ENCODE measurements at regions not wholly inside any gene's neighbourhood (a gene's known extent, or its start where the extent isn't known, plus 50 kb on each side); places are given as distances from the start of the nearest gene placed in this dataset.

DNA sequence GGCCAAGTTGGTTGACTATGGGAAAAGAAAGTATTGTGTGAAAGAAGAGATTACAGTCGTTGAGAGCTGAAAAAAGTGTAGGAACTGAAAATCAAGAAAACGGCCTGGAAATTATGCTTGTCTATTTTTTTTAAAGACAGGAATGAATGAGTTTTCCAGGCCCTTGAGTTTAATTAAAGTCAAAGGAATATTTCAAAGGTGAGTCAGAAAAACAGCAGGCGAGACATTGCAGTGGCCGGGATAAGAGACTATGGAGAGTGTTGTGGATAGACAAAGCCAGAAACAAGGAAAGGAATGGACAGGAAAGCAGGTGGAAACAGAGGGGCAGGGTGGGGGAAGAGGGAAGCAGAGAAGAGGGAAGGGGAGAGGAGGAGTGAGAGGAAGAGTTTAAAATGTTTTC lies 275.1 kb upstream of the LRTM1 start:
- no peaks in the 10 kb centered on the region for H3K36me3 ChIP-seq (ENCODE audit: control insufficient read depth, insufficient read depth, low read length)
- H3K4me3 ChIP-seq (ENCODE audit: low read length) = no peak overlapping the region
- H3K27me3 ChIP-seq (ENCODE audit: control insufficient read depth, insufficient read depth, low read length) = no peaks in the 10 kb centered on the region
- no peaks in the 10 kb centered on the region for H3K4me1 ChIP-seq (ENCODE audit: control insufficient read depth, insufficient read depth, low read length)
- H3K9me3 ChIP-seq (ENCODE audit: control insufficient read depth, low read depth, low read length) = no peaks in the 10 kb centered on the region
- no peak overlapping the region for H3K27ac ChIP-seq (ENCODE audit: low read length)
- WGBS (ENCODE audit: insufficient coverage, low lambda C conversion rate) = 91% methylated on average over 4 of the region's 4 CpGs
- DNase-seq = no peak

- no peaks in the 10 kb centered on the region for H3K4me1 ChIP-seq (ENCODE audit: control insufficient read depth, insufficient read depth, low read length)
- H3K27ac ChIP-seq (ENCODE audit: low read length) = no peak overlapping the region
- H3K4me3 ChIP-seq (ENCODE audit: low read length) = no peak overlapping the region
- H3K27me3 ChIP-seq (ENCODE audit: control insufficient read depth, insufficient read depth, low read length) = no peaks in the 10 kb centered on the region
- no peak for DNase-seq
- WGBS (ENCODE audit: insufficient coverage, low lambda C conversion rate) = no CpG with 5 or more reads among the region's 2 CpGs
- no peaks in the 10 kb centered on the region for H3K36me3 ChIP-seq (ENCODE audit: control insufficient read depth, insufficient read depth, low read length)
- H3K9me3 ChIP-seq (ENCODE audit: control insufficient read depth, low read depth, low read length) = no peaks in the 10 kb centered on the region
Observed at GRCh38 chr3:55202326-55202725, 274.5 kb upstream of the LRTM1 start.

- Histone ChIP-seq H3K27me3 (ENCODE audit: control insufficient read depth, insufficient read depth, low read length) (no peaks in the 10 kb centered on the region), H3K27ac (ENCODE audit: low read length) (no peak overlapping the region), H3K4me1 (ENCODE audit: control insufficient read depth, insufficient read depth, low read length) (no peaks in the 10 kb centered on the region), H3K36me3 (ENCODE audit: control insufficient read depth, insufficient read depth, low read length) (no peaks in the 10 kb centered on the region), H3K9me3 (ENCODE audit: control insufficient read depth, low read depth, low read length) (no peaks in the 10 kb centered on the region), H3K4me3 (ENCODE audit: low read length) (no peak overlapping the region)
- WGBS (ENCODE audit: insufficient coverage, low lambda C conversion rate) = 74% methylated on average over 4 of the region's 7 CpGs
- DNase-seq = no peak
Observed at GRCh38 chr3:55201779-55202178, 273.9 kb upstream of the LRTM1 start.

DNA sequence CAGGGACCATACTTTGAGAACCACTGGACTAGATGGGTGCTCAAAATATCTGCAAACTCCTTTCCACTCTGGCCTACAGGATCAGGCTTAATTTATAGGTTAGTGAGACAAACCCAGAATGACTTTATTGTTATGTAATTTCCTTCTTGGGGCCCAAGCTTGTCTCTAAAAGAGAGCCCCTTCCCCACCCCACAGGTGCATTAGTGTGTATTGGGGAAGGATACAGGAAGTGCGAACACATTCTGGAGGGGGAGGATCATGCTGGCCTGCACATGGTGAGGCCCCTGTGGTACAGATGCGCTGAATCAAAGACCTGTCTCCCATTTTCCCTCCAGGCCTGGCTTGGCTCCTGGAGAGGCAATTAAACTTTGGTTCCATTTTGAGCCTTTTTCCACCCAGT lies 273.0 kb upstream of the LRTM1 start:
- Histone ChIP-seq H3K36me3 (ENCODE audit: control insufficient read depth, insufficient read depth, low read length) (no peaks in the 10 kb centered on the region), H3K4me3 (ENCODE audit: low read length) (no peak overlapping the region), H3K4me1 (ENCODE audit: control insufficient read depth, insufficient read depth, low read length) (no peaks in the 10 kb centered on the region), H3K27me3 (ENCODE audit: control insufficient read depth, insufficient read depth, low read length) (no peaks in the 10 kb centered on the region), H3K9me3 (ENCODE audit: control insufficient read depth, low read depth, low read length) (no peaks in the 10 kb centered on the region), H3K27ac (ENCODE audit: low read length) (no peak overlapping the region)
- no peak for DNase-seq
- WGBS (ENCODE audit: insufficient coverage, low lambda C conversion rate) = no CpG with 5 or more reads among the region's 2 CpGs

- no CpG with 5 or more reads among the region's 4 CpGs for WGBS (ENCODE audit: insufficient coverage, low lambda C conversion rate)
- no peak for DNase-seq
- H3K36me3 ChIP-seq (ENCODE audit: control insufficient read depth, insufficient read depth, low read length) = no peaks in the 10 kb centered on the region
Observed at GRCh38 chr3:55198554-55198953, 270.7 kb upstream of the LRTM1 start.

DNA sequence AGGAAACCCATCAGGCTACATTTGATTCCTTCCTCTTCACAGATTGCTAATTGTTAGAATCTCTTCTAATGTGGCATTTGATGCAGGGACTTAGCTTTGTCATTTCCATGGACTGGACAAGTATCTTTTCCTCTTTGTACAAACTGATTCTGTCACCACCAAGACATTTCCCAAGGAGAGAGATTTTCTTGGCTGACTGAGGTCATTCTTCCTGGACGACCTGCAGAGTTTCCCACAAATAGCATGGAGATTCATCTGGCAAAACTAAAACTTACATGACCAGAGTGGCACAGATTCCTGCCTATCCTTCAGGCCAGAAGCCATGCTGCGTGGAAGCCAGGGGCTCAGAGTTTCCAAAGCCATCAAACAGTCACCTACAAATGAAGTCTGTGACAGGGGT lies 269.2 kb upstream of the LRTM1 start:
- H3K27ac ChIP-seq (ENCODE audit: low read length) = no peak overlapping the region
- no peaks in the 10 kb centered on the region for H3K27me3 ChIP-seq (ENCODE audit: control insufficient read depth, insufficient read depth, low read length)
- no peaks in the 10 kb centered on the region for H3K36me3 ChIP-seq (ENCODE audit: control insufficient read depth, insufficient read depth, low read length)
- no peak for DNase-seq
- no peak overlapping the region for H3K4me3 ChIP-seq (ENCODE audit: low read length)
- no CpG with 5 or more reads among the region's 2 CpGs for WGBS (ENCODE audit: insufficient coverage, low lambda C conversion rate)
- H3K9me3 ChIP-seq (ENCODE audit: control insufficient read depth, low read depth, low read length) = no peaks in the 10 kb centered on the region
- no peaks in the 10 kb centered on the region for H3K4me1 ChIP-seq (ENCODE audit: control insufficient read depth, insufficient read depth, low read length)

More at GRCh38 chr3:55198554-55198953, 270.7 kb upstream of the LRTM1 start:
- Histone ChIP-seq H3K9me3 (ENCODE audit: control insufficient read depth, low read depth, low read length) (no peaks in the 10 kb centered on the region), H3K4me3 (ENCODE audit: low read length) (no peak overlapping the region), H3K27ac (ENCODE audit: low read length) (no peak overlapping the region), H3K27me3 (ENCODE audit: control insufficient read depth, insufficient read depth, low read length) (no peaks in the 10 kb centered on the region), H3K4me1 (ENCODE audit: control insufficient read depth, insufficient read depth, low read length) (no peaks in the 10 kb centered on the region)

DNA sequence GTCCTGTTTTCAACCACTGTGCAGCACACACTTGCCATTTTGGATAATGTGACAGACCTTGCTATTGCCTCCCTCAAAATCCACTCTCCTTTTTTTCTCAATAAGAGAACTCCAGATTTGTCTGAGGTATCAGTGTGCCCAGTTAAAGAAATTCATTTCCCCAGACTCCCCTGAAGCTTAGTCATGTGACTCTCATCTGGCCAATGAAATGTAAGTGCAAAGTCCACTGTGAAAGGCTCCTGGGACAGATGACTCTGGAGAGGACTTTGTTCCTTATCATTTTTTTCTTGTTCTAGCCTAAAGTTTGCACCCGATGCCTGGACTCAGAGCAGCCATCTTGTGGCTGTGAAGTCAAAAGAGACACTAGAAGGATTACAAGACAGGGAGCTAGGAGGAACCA lies 268.6 kb upstream of the LRTM1 start:
- no CpG with 5 or more reads among the region's 1 CpG for WGBS (ENCODE audit: insufficient coverage, low lambda C conversion rate)
- no peak for DNase-seq

DNA sequence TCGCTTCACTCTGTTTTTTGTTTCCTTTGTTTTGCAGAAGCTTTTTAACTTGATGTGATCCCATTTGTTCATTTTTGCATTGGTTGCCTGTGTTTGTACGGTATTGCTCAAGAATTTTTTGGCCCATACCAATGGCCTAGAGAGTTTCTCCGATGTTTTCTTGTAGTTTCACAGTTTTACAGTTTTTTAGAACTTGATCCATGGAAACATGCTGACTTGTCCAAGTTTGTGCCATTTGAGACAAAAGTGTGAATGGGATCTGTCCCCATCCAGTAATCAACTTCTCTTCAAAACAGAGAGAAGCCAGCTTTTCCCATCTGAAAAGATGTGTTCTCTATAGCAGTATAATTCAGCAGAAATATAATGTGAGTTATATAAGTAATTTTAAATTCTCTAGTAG lies 266.5 kb upstream of the LRTM1 start:
- no peak for DNase-seq
- 100% methylated on average over 1 of the region's 3 CpGs for WGBS (ENCODE audit: insufficient coverage, low lambda C conversion rate)
- H3K4me3 ChIP-seq (ENCODE audit: low read length) = no peak overlapping the region
- H3K9me3 ChIP-seq (ENCODE audit: control insufficient read depth, low read depth, low read length) = no peaks in the 10 kb centered on the region
- no peaks in the 10 kb centered on the region for H3K36me3 ChIP-seq (ENCODE audit: control insufficient read depth, insufficient read depth, low read length)
- H3K27ac ChIP-seq (ENCODE audit: low read length) = no peak overlapping the region
- H3K27me3 ChIP-seq (ENCODE audit: control insufficient read depth, insufficient read depth, low read length) = no peaks in the 10 kb centered on the region
- H3K4me1 ChIP-seq (ENCODE audit: control insufficient read depth, insufficient read depth, low read length) = no peaks in the 10 kb centered on the region

More for the DNA sequence above, 268.6 kb upstream of the LRTM1 start:
- Histone ChIP-seq H3K27me3 (ENCODE audit: control insufficient read depth, insufficient read depth, low read length) (no peaks in the 10 kb centered on the region), H3K36me3 (ENCODE audit: control insufficient read depth, insufficient read depth, low read length) (no peaks in the 10 kb centered on the region), H3K27ac (ENCODE audit: low read length) (no peak overlapping the region), H3K4me3 (ENCODE audit: low read length) (no peak overlapping the region), H3K4me1 (ENCODE audit: control insufficient read depth, insufficient read depth, low read length) (no peaks in the 10 kb centered on the region), H3K9me3 (ENCODE audit: control insufficient read depth, low read depth, low read length) (no peaks in the 10 kb centered on the region)

- H3K27me3 ChIP-seq (ENCODE audit: control insufficient read depth, insufficient read depth, low read length) = no peaks in the 10 kb centered on the region
- H3K27ac ChIP-seq (ENCODE audit: low read length) = no peak overlapping the region
- no peak overlapping the region for H3K4me3 ChIP-seq (ENCODE audit: low read length)
- H3K4me1 ChIP-seq (ENCODE audit: control insufficient read depth, insufficient read depth, low read length) = no peaks in the 10 kb centered on the region
- no peak for DNase-seq
- H3K36me3 ChIP-seq (ENCODE audit: control insufficient read depth, insufficient read depth, low read length) = no peaks in the 10 kb centered on the region
- no peaks in the 10 kb centered on the region for H3K9me3 ChIP-seq (ENCODE audit: control insufficient read depth, low read depth, low read length)
- WGBS (ENCODE audit: insufficient coverage, low lambda C conversion rate) = no CpG with 5 or more reads among the region's 4 CpGs
Observed at GRCh38 chr3:55191911-55192775, 264.3 kb upstream of the LRTM1 start.

- Histone ChIP-seq H3K4me1 (ENCODE audit: control insufficient read depth, insufficient read depth, low read length) (no peaks in the 10 kb centered on the region), H3K4me3 (ENCODE audit: low read length) (no peak overlapping the region), H3K36me3 (ENCODE audit: control insufficient read depth, insufficient read depth, low read length) (no peaks in the 10 kb centered on the region), H3K27me3 (ENCODE audit: control insufficient read depth, insufficient read depth, low read length) (no peaks in the 10 kb centered on the region), H3K27ac (ENCODE audit: low read length) (no peak overlapping the region), H3K9me3 (ENCODE audit: control insufficient read depth, low read depth, low read length) (no peaks in the 10 kb centered on the region)
- WGBS (ENCODE audit: insufficient coverage, low lambda C conversion rate) = no CpG with 5 or more reads among the region's 6 CpGs
- DNase-seq = no peak
Observed at GRCh38 chr3:55190331-55190730, 262.5 kb upstream of the LRTM1 start.

DNA sequence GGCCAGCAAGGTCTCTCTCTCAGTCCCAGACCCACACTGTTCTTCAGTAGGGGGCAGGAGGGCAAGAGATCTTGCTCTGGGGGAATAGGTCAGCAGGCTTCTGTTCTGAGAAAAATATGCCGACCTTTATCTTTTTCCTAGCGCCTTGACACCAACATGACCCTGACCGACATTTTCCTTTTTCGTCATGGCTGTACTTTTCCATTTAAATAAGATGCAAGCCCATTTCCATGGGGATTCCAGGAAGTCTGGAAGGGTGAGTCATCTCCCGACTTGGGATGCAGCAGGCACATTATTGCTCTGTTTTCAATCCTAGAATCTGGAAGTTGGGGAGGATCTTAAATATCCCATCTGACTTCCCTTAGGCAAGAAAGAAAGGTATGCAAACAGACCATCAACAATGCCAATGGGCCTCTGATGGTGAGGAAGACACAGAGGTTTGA lies 261.5 kb upstream of the LRTM1 start:
- DNase-seq = no peak
- Histone ChIP-seq H3K9me3 (ENCODE audit: control insufficient read depth, low read depth, low read length) (no peaks in the 10 kb centered on the region), H3K27ac (ENCODE audit: low read length) (no peak overlapping the region), H3K27me3 (ENCODE audit: control insufficient read depth, insufficient read depth, low read length) (no peaks in the 10 kb centered on the region), H3K4me1 (ENCODE audit: control insufficient read depth, insufficient read depth, low read length) (no peaks in the 10 kb centered on the region), H3K36me3 (ENCODE audit: control insufficient read depth, insufficient read depth, low read length) (no peaks in the 10 kb centered on the region), H3K4me3 (ENCODE audit: low read length) (no peak overlapping the region)
- WGBS (ENCODE audit: insufficient coverage, low lambda C conversion rate) = 89% methylated on average over 5 of the region's 5 CpGs
